KMS-11 (cell line): ENCODE measurements at regions not wholly inside any gene's neighbourhood (a gene's known extent, or its start where the extent isn't known, plus 50 kb on each side); places are given as distances from the start of the nearest gene placed in this dataset.

ENCODE experiments used
- H2AFZ ChIP-seq: fragments of 200-600 bp; sonication (generic); 2 replicates; pipeline ENCODE4 v1.6.1; 2016; ENCODE audit warnings: antibody characterized with exemption, mixed run types, low read depth
- H3K27ac ChIP-seq: fragments of 200-600 bp; sonication (generic); 2 replicates; pipeline ENCODE4 v1.6.1; 2016; ENCODE audit warnings: mild to moderate bottlenecking, mixed run types
- H3K27me3 ChIP-seq: fragments of 200-600 bp; sonication (generic); 2 replicates; pipeline ENCODE4 v1.6.1; 2017; ENCODE audit warnings: mild to moderate bottlenecking, low read depth, mixed run types, moderate library complexity; ENCODE audit not compliant: insufficient read depth
- H3K36me3 ChIP-seq: fragments of 200-600 bp; sonication (generic); 2 replicates; pipeline ENCODE4 v1.6.1; 2017; ENCODE audit warnings: mild to moderate bottlenecking, mixed run types; ENCODE audit not compliant: insufficient read depth
- H3K4me1 ChIP-seq: fragments of 200-600 bp; sonication (generic); 2 replicates; pipeline ENCODE4 v1.6.1; 2016; ENCODE audit warnings: mild to moderate bottlenecking, low read depth, mixed run types; ENCODE audit not compliant: poor library complexity, severe bottlenecking
- H3K4me2 ChIP-seq: fragments of 200-600 bp; sonication (generic); 2 replicates; pipeline ENCODE4 v1.7.0; 2016; ENCODE audit warnings: mild to moderate bottlenecking, mixed run types
- H3K4me3 ChIP-seq: fragments of 200-600 bp; sonication (generic); IDR thresholded peaks from 2 replicates; pipeline ENCODE4 v1.6.1; 2017; ENCODE audit warnings: low read depth, low read length, mixed read lengths; ENCODE audit not compliant: insufficient read depth
- H3K79me2 ChIP-seq: fragments of 200-600 bp; sonication (generic); 2 replicates; pipeline ENCODE4 v1.6.1; 2016; ENCODE audit warnings: low read depth, mixed run types; ENCODE audit not compliant: insufficient read depth
- H3K9ac ChIP-seq: fragments of 200-600 bp; sonication (generic); 2 replicates; pipeline ENCODE4 v1.6.1; 2016; ENCODE audit warnings: mild to moderate bottlenecking, mixed run types
- H4K20me1 ChIP-seq: fragments of 200-600 bp; sonication (generic); 2 replicates; pipeline ENCODE4 v1.6.1; 2016; ENCODE audit warnings: mild to moderate bottlenecking, mixed run types; ENCODE audit not compliant: insufficient read depth
- TF ChIP-seq, protein P1 (sequence below): fragments of 200-600 bp; sonication (generic); conservative IDR thresholded peaks from 2 replicates; pipeline ENCODE4 v1.6.1; 2017; ENCODE audit warnings: low read depth, mild to moderate bottlenecking, antibody characterized with exemption, low read length, moderate library complexity, mixed read lengths

DNA sequence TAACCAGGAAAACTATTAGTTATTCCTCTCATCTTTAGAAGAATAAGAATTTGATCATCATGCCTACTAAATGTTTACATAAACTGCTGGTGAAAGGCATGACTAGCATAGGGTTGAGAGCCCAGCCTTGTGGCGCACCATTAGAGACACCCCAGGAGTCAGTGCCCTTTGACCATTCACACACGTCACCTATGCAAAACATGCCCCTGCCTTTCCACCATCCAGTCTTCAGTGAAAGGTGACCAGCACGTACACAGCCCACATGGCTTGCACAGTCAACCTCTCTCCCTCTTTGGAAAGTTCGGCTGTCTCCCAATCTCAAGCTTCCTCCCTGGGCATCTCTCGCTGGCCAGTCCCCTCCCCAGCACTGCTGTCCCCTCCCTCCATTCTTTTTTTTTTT is 150.3 kb downstream of the ENGASE start:
- TF ChIP-seq, protein P1, sequence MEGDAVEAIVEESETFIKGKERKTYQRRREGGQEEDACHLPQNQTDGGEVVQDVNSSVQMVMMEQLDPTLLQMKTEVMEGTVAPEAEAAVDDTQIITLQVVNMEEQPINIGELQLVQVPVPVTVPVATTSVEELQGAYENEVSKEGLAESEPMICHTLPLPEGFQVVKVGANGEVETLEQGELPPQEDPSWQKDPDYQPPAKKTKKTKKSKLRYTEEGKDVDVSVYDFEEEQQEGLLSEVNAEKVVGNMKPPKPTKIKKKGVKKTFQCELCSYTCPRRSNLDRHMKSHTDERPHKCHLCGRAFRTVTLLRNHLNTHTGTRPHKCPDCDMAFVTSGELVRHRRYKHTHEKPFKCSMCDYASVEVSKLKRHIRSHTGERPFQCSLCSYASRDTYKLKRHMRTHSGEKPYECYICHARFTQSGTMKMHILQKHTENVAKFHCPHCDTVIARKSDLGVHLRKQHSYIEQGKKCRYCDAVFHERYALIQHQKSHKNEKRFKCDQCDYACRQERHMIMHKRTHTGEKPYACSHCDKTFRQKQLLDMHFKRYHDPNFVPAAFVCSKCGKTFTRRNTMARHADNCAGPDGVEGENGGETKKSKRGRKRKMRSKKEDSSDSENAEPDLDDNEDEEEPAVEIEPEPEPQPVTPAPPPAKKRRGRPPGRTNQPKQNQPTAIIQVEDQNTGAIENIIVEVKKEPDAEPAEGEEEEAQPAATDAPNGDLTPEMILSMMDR: no peak
- Histone ChIP-seq H3K36me3 (no peaks in the 10 kb centered on the region), H3K4me1 (no peaks in the 10 kb centered on the region), H2AFZ (no peak overlapping the region), H3K79me2 (no peaks in the 10 kb centered on the region), H3K4me3 (no peak overlapping the region), H3K4me2 (no peak overlapping the region), H4K20me1 (no peaks in the 10 kb centered on the region), H3K27me3 (peaks cover 94% of the 10 kb centered on the region), H3K9ac (no peak overlapping the region), H3K27ac (no peak overlapping the region)

GRCh38 chr17:79224476-79224875 is 149.9 kb downstream of the ENGASE start:
- no peak overlapping the region for H2AFZ ChIP-seq
- H3K79me2 ChIP-seq: no peaks in the 10 kb centered on the region
- H3K27ac ChIP-seq: no peak overlapping the region
- no peak overlapping the region for H3K4me3 ChIP-seq
- H3K36me3 ChIP-seq: no peaks in the 10 kb centered on the region
- no peaks in the 10 kb centered on the region for H4K20me1 ChIP-seq
- H3K4me2 ChIP-seq: no peak overlapping the region
- no peak overlapping the region for H3K9ac ChIP-seq
- TF ChIP-seq, protein P1: no peak
- H3K27me3 ChIP-seq: peaks cover 91% of the 10 kb centered on the region
- H3K4me1 ChIP-seq: no peaks in the 10 kb centered on the region

GRCh38 chr17:79223953-79224352 is 149.3 kb downstream of the ENGASE start:
- TF ChIP-seq, protein P1: no peak
- no peaks in the 10 kb centered on the region for H4K20me1 ChIP-seq
- no peak overlapping the region for H2AFZ ChIP-seq
- H3K4me2 ChIP-seq: no peak overlapping the region
- no peak overlapping the region for H3K27ac ChIP-seq
- H3K36me3 ChIP-seq: no peaks in the 10 kb centered on the region
- no peak overlapping the region for H3K4me3 ChIP-seq
- H3K27me3 ChIP-seq: peaks cover 95% of the 10 kb centered on the region
- H3K79me2 ChIP-seq: no peaks in the 10 kb centered on the region
- H3K4me1 ChIP-seq: no peaks in the 10 kb centered on the region
- no peak overlapping the region for H3K9ac ChIP-seq

DNA sequence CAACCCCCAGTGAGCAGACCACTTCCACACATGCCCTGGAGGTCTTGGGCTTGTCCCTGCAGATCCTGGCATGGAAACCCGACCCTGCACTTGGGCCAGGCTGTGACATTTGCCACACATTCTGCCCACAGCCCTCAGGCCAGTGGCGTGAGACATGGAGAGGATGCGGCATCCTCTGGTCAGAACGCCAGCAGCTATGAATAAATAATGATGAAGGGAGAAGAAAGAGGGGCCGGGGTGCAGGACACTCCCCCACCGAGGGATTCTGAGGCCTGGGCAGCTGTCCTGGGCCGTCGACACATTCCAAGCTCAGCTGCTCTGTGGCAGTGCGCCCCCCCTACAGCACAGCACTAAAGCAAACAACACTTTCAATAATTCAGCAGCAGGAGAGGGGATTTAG is 148.8 kb downstream of the ENGASE start:
- no peak overlapping the region for H2AFZ ChIP-seq
- no peaks in the 10 kb centered on the region for H3K79me2 ChIP-seq
- no peak overlapping the region for H3K4me3 ChIP-seq
- H3K4me2 ChIP-seq: no peak overlapping the region
- H3K9ac ChIP-seq: no peak overlapping the region
- TF ChIP-seq, protein P1: no peak
- H3K27me3 ChIP-seq: peaks cover 95% of the 10 kb centered on the region
- H3K36me3 ChIP-seq: no peaks in the 10 kb centered on the region
- no peak overlapping the region for H3K27ac ChIP-seq
- no peaks in the 10 kb centered on the region for H4K20me1 ChIP-seq
- H3K4me1 ChIP-seq: no peaks in the 10 kb centered on the region
